A172 (cell line): ENCODE measurements at regions not wholly inside any gene's neighbourhood (a gene's known extent, or its start where the extent isn't known, plus 50 kb on each side); places are given as distances from the start of the nearest gene placed in this dataset.
A peak's percentile ranks its signal among the peaks of the same experiment; 100 is the strongest.
"Not testable (repeated sequence)": the region's sequence is repeated elsewhere in the genome, so short reads cannot be mapped to it uniquely, and the experiment has no call there.

Experiments
- DNase-seq: peaks from one replicate; pipeline ENCODE4 v3.0.0-alpha.2; 2015; ENCODE audit warnings: low spot score

GRCh38 chr3:124043023-124043422 lies 51.1 kb upstream of the ROPN1 start:
- no peak for DNase-seq

GRCh38 chr3:124044956-124045355 lies 53.0 kb upstream of the ROPN1 start:
- DNase-seq, result no peak

- no peak for DNase-seq
Measured at GRCh38 chr3:124048967-124049798, 57.3 kb upstream of the ROPN1 start.

GRCh38 chr3:124051636-124052035 lies 59.7 kb upstream of the ROPN1 start:
- DNase-seq, result no peak

GRCh38 chr3:124053871-124054270 lies 61.9 kb upstream of the ROPN1 start:
- no peak for DNase-seq

- no peak for DNase-seq
Measured at GRCh38 chr3:124056846-124057245, 64.9 kb upstream of the ROPN1 start.

- no peak for DNase-seq
Measured at GRCh38 chr3:124057420-124057819, 65.5 kb upstream of the ROPN1 start.

GRCh38 chr3:124059580-124059979 lies 67.7 kb upstream of the ROPN1 start:
- DNase-seq, result no peak

GRCh38 chr3:124063197-124063909 lies 71.4 kb upstream of the ROPN1 start:
- no peak for DNase-seq

- no peak for DNase-seq
Measured at GRCh38 chr3:124064050-124064449, 72.1 kb upstream of the ROPN1 start.

GRCh38 chr3:124066543-124066942 lies 74.6 kb upstream of the ROPN1 start:
- not testable (repeated sequence) for DNase-seq

GRCh38 chr3:124069706-124070105 lies 77.8 kb upstream of the ROPN1 start:
- peak; percentile 8 for DNase-seq

GRCh38 chr3:124075090-124075489 lies 83.2 kb upstream of the ROPN1 start:
- DNase-seq, result not testable (repeated sequence)

- DNase-seq, result no peak
Measured at GRCh38 chr3:124075753-124076152, 83.8 kb upstream of the ROPN1 start.

- DNase-seq, result no peak
Measured at GRCh38 chr3:124076235-124076634, 84.3 kb upstream of the ROPN1 start.

- peak; percentile 29 for DNase-seq
Measured at GRCh38 chr3:124078953-124079911, 87.3 kb upstream of the ROPN1 start.

- no peak for DNase-seq
Measured at GRCh38 chr3:124079912-124080276, 88.0 kb upstream of the ROPN1 start.

- DNase-seq, result no peak
Measured at GRCh38 chr3:124082343-124082742, 90.4 kb upstream of the ROPN1 start.

- no peak for DNase-seq
Measured at GRCh38 chr3:124084022-124084881, 92.3 kb upstream of the ROPN1 start.

GRCh38 chr3:124088801-124089200 lies 96.9 kb upstream of the ROPN1 start:
- DNase-seq, result no peak

GRCh38 chr3:124089214-124089613 lies 97.3 kb upstream of the ROPN1 start:
- DNase-seq, result no peak
